Keratinocyte (primary cell): ENCODE measurements at regions not wholly inside any gene's neighbourhood (a gene's known extent, or its start where the extent isn't known, plus 50 kb on each side); places are given as distances from the start of the nearest gene placed in this dataset.

Source experiments
- DNase-seq: peaks from one replicate; pipeline ENCODE4 v3.0.0-alpha.2; 2011; ENCODE audit warnings: low read depth, missing footprints, low spot score
- FAIRE-seq: peaks from 2 replicates; lab custom pipeline; 2011; peaks lifted over from hg19 to GRCh38; lab: Jason Lieb, UNC
- H2AFZ ChIP-seq: 2 replicates; pipeline ENCODE4 v1.6.0; 2012; ENCODE audit warnings: low read length, control low read depth, inconsistent platforms; ENCODE audit not compliant: control insufficient read depth
- H3K27ac ChIP-seq: 2 replicates; pipeline ENCODE4 v1.5.1; 2011; ENCODE audit warnings: low read length; ENCODE audit not compliant: control insufficient read depth, insufficient read depth
- H3K27me3 ChIP-seq: 3 replicates; pipeline ENCODE4 v1.6.0; 2011; ENCODE audit warnings: low read length; ENCODE audit not compliant: control insufficient read depth, insufficient read depth; ENCODE audit errors: extremely low read depth
- H3K36me3 ChIP-seq, 2 experiments: 2 replicates in 1 of 2; 3 replicates in 1 of 2; pipeline ENCODE4 v1.5.1; 2011; ENCODE audit warnings: low read length in 2 of 2, mild to moderate bottlenecking in 1 of 2; ENCODE audit not compliant: control insufficient read depth in 2 of 2, insufficient read depth in 2 of 2; ENCODE audit errors: extremely low read depth in 1 of 2
- H3K4me1 ChIP-seq: 3 replicates; pipeline ENCODE4 v1.5.1; 2011; ENCODE audit warnings: low read length; ENCODE audit not compliant: control insufficient read depth, insufficient read depth; ENCODE audit errors: extremely low read depth
- H3K4me2 ChIP-seq: 3 replicates; pipeline ENCODE4 v1.6.0; 2011; ENCODE audit warnings: low read depth, low read length; ENCODE audit not compliant: control insufficient read depth, insufficient read depth; ENCODE audit errors: extremely low read depth
- H3K4me3 ChIP-seq, 3 experiments: fragments of 200-600 bp in 1 of 3; sonication (generic) in 1 of 3; 2 replicates in 2 of 3; 3 replicates in 1 of 3; pipeline ENCODE4 v1.5.1; 2011 to 2016; ENCODE audit warnings: low read length in 3 of 3, mild to moderate bottlenecking in 3 of 3, control low read depth in 2 of 3, inconsistent platforms in 1 of 3, low read depth in 1 of 3, mixed read lengths in 1 of 3, mixed run types in 1 of 3, moderate library complexity in 1 of 3; ENCODE audit not compliant: control insufficient read depth in 2 of 3, insufficient read depth in 2 of 3; ENCODE audit errors: extremely low read depth in 1 of 3
- H3K79me2 ChIP-seq: 2 replicates; pipeline ENCODE4 v1.6.0; 2012; ENCODE audit warnings: low read length; ENCODE audit not compliant: control insufficient read depth, insufficient read depth
- H3K9ac ChIP-seq: 3 replicates; pipeline ENCODE4 v1.6.0; 2011; ENCODE audit warnings: low read length; ENCODE audit not compliant: control insufficient read depth, insufficient read depth; ENCODE audit errors: extremely low read depth
- H3K9me1 ChIP-seq: 3 replicates; pipeline ENCODE4 v1.6.0; 2011; ENCODE audit warnings: low read length; ENCODE audit not compliant: control insufficient read depth, insufficient read depth; ENCODE audit errors: extremely low read depth
- H3K9me3 ChIP-seq: 2 replicates; pipeline ENCODE4 v1.5.1; 2012; ENCODE audit warnings: low read depth, low read length; ENCODE audit not compliant: control insufficient read depth
- H4K20me1 ChIP-seq: 3 replicates; pipeline ENCODE4 v1.6.0; 2011; ENCODE audit warnings: low read length; ENCODE audit not compliant: control insufficient read depth, insufficient read depth; ENCODE audit errors: extremely low read depth
- EZH2 ChIP-seq: IDR thresholded peaks from one replicate; pipeline ENCODE4 v1.6.1; 2012; ENCODE audit warnings: inconsistent platforms, mild to moderate bottlenecking, low read length, moderate library complexity
- dilution Hi-C: fragments of 300-500 bp; cut with MboI; formaldehyde crosslinking; loops from one replicate; pipeline ENCODE4 v1.7.0; 2020; ENCODE audit warnings: low sequenced_read_pairs; ENCODE audit not compliant: extremely low pct_ligation_motif_present
- TF ChIP-seq, protein P1 (sequence below), 3 experiments: IDR thresholded peaks in 1 of 3; conservative IDR thresholded peaks in 1 of 3; optimal IDR thresholded peaks in 1 of 3; 2 replicates in 2 of 3; 3 replicates in 1 of 3; pipeline versions ENCODE3 to v1.5.1; 2011; ENCODE audit warnings: low read length in 3 of 3, mild to moderate bottlenecking in 3 of 3, moderate library complexity in 2 of 3, control low read depth in 1 of 3, inconsistent platforms in 1 of 3; ENCODE audit not compliant: insufficient read depth in 2 of 3; ENCODE audit errors: extremely low read depth in 1 of 3

- dilution Hi-C loops = no loop called here
- H3K9me3 ChIP-seq = no peaks in the 10 kb centered on the region
- no peaks in the 10 kb centered on the region for H4K20me1 ChIP-seq
- no peak overlapping the region for H2AFZ ChIP-seq
- H3K79me2 ChIP-seq = no peaks in the 10 kb centered on the region
- H3K9ac ChIP-seq = no peak overlapping the region
- H3K4me1 ChIP-seq = peaks cover 4% of the 10 kb centered on the region
- peaks cover 25% of the 10 kb centered on the region for H3K27me3 ChIP-seq
- no peak for DNase-seq
- H3K9me1 ChIP-seq = no peaks in the 10 kb centered on the region
- no peak overlapping the region for H3K27ac ChIP-seq
- no peak overlapping the region for H3K4me2 ChIP-seq
- FAIRE-seq = no peak
- no peaks in the 10 kb centered on the region for H3K36me3 ChIP-seq
- TF ChIP-seq, protein P1, sequence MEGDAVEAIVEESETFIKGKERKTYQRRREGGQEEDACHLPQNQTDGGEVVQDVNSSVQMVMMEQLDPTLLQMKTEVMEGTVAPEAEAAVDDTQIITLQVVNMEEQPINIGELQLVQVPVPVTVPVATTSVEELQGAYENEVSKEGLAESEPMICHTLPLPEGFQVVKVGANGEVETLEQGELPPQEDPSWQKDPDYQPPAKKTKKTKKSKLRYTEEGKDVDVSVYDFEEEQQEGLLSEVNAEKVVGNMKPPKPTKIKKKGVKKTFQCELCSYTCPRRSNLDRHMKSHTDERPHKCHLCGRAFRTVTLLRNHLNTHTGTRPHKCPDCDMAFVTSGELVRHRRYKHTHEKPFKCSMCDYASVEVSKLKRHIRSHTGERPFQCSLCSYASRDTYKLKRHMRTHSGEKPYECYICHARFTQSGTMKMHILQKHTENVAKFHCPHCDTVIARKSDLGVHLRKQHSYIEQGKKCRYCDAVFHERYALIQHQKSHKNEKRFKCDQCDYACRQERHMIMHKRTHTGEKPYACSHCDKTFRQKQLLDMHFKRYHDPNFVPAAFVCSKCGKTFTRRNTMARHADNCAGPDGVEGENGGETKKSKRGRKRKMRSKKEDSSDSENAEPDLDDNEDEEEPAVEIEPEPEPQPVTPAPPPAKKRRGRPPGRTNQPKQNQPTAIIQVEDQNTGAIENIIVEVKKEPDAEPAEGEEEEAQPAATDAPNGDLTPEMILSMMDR (optimal IDR thresholded peaks at IDR 0.05 in 1 of 3, IDR thresholded peaks at IDR 0.05 in 1 of 3, conservative IDR thresholded peaks at IDR 0.05 in 1 of 3; ENCODE audit: extremely low read depth in 1 of 3, insufficient read depth in 2 of 3, low read length in 3 of 3) = no peak
- TF ChIP-seq EZH2 = no peak
- no peak overlapping the region for H3K4me3 ChIP-seq
Observed at GRCh38 chr3:194281766-194282165, 69.4 kb downstream of the CPN2 start.

DNA sequence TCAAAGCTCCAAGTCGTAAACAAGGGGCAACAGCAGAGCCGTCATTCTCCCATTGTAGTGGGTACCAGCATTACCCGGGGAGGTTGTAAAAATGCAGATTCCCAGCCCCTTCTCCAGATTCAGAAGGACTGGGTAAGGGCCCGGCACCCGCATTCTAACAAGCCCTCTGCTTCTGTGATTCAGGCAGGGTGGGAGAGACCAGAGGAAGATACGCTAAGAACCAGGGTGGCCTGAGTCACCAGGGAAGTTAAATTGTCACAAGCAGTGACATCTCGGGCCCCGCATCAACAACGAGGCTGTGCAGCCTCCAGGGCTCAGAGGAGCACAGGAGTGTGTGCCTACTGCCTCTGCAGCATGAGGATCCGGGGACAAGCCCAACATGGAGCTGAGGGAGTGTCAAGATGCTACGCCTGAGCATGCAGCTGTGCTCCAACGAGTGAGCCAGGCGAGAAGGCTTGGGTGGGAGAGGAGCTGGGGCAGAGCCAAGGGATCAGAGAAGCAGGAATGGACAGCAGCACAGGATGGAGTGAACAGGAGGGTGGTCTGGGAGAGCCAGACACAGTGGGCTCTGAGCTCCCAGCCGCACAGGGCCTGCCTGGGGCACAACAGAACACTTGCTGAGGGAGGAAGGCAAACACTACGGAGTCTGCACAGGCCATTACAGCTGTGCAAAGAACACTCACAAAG is 68.5 kb downstream of the CPN2 start:
- dilution Hi-C loops = no loop called here

More for the DNA sequence above, 68.5 kb downstream of the CPN2 start:
- no peak overlapping the region for H3K4me2 ChIP-seq
- H3K79me2 ChIP-seq = no peaks in the 10 kb centered on the region
- DNase-seq (no peak), FAIRE-seq (no peak)
- no peak for TF ChIP-seq EZH2
- TF ChIP-seq, protein P1 (optimal IDR thresholded peaks at IDR 0.05 in 1 of 3, IDR thresholded peaks at IDR 0.05 in 1 of 3, conservative IDR thresholded peaks at IDR 0.05 in 1 of 3; ENCODE audit: extremely low read depth in 1 of 3, insufficient read depth in 2 of 3, low read length in 3 of 3) = no peak
- H3K4me3 ChIP-seq = no peak overlapping the region
- H3K4me1 ChIP-seq = peaks cover 4% of the 10 kb centered on the region
- no peaks in the 10 kb centered on the region for H3K9me3 ChIP-seq
- H4K20me1 ChIP-seq = no peaks in the 10 kb centered on the region
- H2AFZ ChIP-seq = no peak overlapping the region
- H3K36me3 ChIP-seq = no peaks in the 10 kb centered on the region
- H3K27ac ChIP-seq = no peak overlapping the region
- no peak overlapping the region for H3K9ac ChIP-seq
- H3K27me3 ChIP-seq = peaks cover 20% of the 10 kb centered on the region
- no peaks in the 10 kb centered on the region for H3K9me1 ChIP-seq
